Fibroblast of skin of left biceps (primary cell): ENCODE measurements at regions not wholly inside any gene's neighbourhood (a gene's known extent, or its start where the extent isn't known, plus 50 kb on each side); places are given as distances from the start of the nearest gene placed in this dataset.
"Not testable (repeated sequence)": the region's sequence is repeated elsewhere in the genome, so short reads cannot be mapped to it uniquely, and the experiment has no call there.

Source experiments
- DNase-seq, 2 experiments: peaks; one replicate each; pipeline ENCODE4 v3.0.0-alpha.2; 2013; ENCODE audit warnings: low read depth in 2 of 2

- DNase-seq: not testable (repeated sequence)
Observed at GRCh38 chr15:81822587-81822986, 223.2 kb downstream of the MEX3B start.

GRCh38 chr15:81819924-81820635, 225.7 kb downstream of the MEX3B start:
- DNase-seq: peak; percentile 9 to 18

GRCh38 chr15:81814882-81815455, 230.8 kb downstream of the MEX3B start:
- no peak for DNase-seq

DNA sequence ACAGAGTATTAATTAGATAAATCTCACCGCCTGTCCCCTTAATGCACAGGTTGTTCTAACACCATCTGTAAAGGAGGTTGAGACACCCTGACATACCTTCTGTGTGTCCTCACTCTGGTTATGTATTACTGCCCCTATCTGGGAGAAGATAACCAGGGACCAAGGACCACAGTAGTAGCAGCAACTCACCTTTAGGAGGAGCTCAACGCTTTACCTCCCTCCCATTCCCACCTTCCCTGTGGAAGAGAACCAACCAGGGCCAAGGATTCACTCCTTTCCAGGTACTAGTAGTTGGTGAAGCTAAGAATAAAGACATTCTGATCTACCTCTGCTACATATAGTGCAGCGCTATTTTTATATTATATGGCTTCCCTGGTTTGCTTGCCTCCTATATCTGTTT, 232.6 kb downstream of the MEX3B start:
- DNase-seq: no peak

- DNase-seq: no peak
Observed at GRCh38 chr15:81812456-81812855, 233.4 kb downstream of the MEX3B start.

DNA sequence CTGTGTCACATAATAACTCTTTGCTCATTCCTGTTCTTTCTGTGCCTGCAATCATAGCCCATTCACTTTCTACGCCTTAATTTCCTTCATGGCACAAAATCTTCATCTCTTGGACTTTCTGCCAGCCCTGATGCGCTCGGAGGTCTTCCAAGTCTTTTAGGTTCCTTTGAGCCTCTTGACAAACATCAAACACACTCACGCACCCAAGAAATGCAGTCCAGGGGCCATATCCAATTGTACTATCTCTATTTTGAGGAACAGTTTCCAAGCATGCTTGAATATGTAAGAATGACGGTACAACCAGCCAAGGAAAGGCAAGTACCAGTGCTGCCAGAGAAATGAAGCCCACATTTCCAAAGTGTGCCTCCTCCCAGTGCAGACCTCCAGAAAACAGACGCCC, 234.1 kb downstream of the MEX3B start:
- no peak for DNase-seq

GRCh38 chr15:81809543-81809942, 236.3 kb downstream of the MEX3B start:
- no peak for DNase-seq

- no peak for DNase-seq
Observed at GRCh38 chr15:81807806-81808205, 238.0 kb downstream of the MEX3B start.

DNA sequence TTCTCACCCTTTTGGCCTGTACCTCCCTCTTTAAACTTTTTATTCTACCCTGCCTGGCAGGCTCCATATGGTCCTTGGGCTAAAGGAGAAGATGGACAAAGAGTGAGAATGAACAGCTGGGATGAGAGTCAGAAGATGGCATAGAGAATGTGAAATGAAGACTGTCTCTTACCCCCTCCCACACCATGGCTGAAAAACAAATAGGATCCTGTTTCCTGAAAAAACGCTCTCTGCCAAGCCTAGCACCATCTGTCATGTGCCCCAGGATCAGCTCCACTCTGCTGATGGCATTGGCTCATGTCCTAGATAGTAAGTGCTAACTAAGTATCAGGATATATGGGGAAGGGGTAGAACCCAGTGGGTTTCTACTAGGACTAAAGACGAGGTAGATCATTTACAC, 238.6 kb downstream of the MEX3B start:
- no peak for DNase-seq

DNA sequence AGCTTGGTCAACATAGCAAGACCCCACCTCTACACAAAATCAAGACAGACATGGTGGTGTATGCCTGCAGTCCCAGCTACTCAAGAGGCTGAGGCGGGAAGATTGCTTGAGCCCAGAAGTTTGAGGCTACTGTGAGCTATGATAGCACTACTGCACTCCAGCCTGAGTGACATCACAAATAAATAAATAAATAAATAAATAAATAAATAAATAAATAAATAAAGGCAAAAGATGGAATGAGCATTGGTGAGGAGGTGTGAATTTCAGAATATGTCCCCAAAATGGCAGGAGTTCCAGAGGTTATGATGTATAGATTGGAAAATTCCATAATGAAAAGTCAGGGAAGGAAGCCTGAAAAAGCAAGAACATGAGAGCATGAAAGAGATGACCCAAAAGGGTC, 249.9 kb downstream of the MEX3B start:
- DNase-seq: no peak

DNA sequence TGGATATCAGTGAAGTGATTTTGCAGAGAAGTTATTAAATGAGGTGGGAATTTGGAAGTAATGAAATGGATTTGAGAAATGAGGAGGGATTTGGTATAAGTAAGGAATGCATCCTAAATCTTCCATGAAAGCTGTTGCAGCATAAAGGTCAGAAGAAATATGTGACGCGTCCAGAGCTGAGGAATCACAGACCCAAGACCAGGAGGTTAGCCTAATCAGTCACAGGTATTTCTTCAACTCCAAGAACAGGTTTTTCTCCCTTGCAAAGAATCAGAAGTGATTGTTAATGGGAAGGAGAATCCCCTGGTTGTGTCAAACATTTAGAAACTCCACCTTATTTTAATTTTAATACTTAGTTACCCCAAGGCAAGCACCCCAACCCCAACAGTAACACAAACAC, 253.2 kb downstream of the MEX3B start:
- no peak for DNase-seq

DNA sequence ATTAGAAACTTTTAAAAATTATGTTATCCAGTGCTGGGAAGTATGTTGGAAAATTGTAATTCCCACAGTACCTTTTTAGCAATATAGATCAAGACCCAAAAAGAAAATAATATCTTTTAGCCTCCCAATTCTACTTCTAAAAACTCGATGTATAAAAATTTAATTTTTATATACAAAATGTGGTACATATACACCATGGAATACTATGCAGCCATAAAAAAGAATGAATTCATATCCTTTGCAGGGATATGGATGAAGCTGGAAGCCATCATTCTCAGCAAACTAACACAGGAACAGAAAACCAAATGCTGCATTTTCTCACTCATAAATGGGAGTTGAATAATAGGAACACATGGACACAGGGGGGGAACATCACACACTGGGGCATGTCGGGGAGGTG, 254.5 kb downstream of the MEX3B start:
- not testable (repeated sequence) for DNase-seq

DNA sequence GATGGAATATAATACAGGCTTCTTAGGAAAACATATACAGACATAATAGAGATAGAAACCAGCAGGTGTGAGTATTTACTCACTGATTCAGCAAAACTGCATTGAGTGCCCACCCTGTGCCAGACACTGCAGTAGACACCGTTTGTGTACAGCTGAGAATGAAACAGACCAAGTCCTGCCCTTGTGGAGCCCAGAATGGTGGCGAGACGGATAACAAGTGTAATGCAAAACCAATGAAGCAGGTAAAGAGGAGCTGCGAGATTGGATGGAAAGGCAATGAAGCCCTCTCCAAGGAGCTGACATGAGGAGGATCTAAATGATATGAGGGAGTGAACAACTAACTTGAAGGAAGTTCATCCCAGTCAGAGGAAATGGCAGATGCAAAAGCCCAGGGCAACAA, 256.4 kb downstream of the MEX3B start:
- no peak for DNase-seq

DNA sequence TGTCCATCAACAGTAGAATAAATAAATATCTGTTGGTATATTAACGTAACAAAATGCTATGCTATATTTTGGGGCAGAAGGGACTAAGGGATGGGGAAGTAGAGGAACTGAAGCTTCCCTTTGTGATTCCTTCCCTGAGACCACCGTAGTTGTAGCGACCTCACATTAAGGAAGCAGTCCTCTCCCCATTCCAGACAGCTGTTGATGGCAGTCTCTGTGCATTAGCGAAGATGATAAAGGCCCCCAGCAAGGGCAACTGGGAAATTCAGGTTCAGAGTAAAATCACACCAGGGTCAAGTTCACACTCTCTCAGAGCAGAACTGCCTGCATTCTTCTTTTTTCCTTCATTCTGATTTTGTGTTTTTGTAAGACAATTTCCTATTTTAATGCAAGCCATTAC, 259.0 kb downstream of the MEX3B start:
- DNase-seq: no peak

DNA sequence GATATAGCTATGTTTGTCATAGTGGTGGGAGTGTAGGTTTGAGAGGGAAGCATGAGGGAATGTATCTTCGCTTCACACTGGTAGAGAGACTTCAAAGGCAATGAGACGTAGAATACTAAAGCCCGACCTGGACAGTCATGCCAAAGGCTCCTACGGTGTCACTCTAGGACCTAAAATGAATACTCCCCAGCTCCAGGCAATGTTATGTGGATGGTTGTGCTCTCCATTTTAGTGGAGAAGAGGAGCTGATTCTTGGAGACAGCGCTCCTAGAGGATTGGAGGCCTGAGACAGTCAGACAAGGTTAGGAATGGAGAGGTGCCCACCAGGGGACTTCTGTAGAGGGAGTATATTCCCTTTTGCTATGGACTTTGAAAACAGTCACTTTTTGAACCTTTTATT, 260.1 kb downstream of the MEX3B start:
- no peak for DNase-seq

DNA sequence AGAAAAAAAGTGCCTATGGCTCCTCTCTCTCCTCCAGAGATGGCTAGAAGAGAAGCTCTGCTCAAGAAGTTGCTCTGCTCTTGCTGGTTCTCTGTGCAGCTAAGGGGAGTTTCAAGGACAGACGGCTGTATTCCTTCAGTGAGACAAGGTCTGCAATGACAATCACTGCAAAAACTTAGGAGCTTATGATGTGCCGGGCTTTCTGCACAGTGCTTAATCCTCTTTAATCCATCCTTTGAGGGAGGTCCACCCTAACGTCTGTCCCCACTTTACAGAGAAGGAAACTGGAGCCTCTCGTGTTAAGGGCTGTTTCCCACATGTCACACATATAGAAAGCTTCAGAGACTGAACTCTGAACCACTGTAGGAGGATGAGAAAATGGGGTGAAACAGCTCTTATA, 260.6 kb downstream of the MEX3B start:
- DNase-seq: no peak

GRCh38 chr15:81784751-81785150, 261.1 kb downstream of the MEX3B start:
- DNase-seq: no peak

DNA sequence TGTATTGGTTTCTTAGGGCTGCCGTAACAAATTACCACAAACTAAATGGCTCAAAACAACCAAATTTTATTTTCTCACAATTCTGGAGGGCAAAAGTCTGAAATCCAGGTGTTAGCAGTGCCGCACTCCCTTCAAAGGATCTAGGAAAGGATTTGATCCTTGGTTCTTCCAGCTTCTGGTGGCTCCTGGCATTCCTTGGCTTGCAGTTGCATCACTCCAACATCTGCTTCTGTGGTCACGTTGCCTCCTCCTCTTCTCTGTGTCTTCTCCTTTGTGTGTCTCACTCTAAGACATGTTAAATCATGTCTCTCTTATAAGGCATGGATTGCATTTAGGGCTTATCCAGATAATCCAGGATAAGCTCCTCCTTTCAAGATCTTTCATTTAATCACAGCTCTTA, 262.2 kb downstream of the MEX3B start:
- DNase-seq: no peak

GRCh38 chr15:81783076-81783475, 262.7 kb downstream of the MEX3B start:
- no peak for DNase-seq

GRCh38 chr15:81781395-81781794, 264.4 kb downstream of the MEX3B start:
- DNase-seq: no peak

DNA sequence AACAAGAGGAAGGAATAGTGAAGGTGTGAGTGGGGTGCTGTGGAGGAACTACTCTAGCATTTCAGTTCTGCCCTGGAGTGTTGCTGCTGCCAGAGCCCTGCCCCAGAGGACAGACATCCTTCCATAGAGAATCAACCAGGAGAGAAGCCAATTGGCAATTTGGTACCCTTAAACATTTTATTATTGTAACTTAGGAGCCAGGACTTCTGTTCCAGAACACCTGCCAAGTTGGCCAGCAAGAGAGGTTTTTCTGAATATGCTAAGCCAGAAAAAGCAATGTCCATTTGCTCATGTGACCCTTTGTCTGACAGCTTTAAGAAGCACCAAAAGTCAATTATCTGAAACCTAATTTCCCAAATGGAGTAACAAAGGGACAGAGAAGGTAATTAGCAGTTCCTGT, 264.9 kb downstream of the MEX3B start:
- no peak for DNase-seq

GRCh38 chr15:81779181-81779580, 266.6 kb downstream of the MEX3B start:
- DNase-seq: no peak

DNA sequence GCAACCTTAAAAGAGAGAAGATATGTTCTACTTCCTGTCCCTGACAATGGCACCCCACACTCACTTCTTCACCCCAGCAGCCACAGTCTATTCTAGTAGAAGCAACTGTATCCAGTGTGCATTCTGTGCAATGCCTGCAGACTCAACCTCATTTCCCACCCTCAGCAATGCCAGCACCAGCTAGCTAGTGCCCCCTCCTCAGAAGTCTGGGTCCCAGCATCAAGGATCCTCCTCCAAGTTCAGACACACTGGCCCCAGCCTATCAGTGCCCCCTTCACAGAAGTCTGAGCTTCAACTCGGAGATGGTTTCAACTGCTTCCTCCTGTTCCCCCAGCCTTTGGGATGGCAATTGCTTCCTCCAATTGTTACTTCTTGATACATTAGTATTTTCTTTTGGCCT, 268.3 kb downstream of the MEX3B start:
- no peak for DNase-seq

GRCh38 chr15:81776976-81777375, 268.8 kb downstream of the MEX3B start:
- DNase-seq: no peak
